GM19035 (cell line): ENCODE measurements at regions not wholly inside any gene's neighbourhood (a gene's known extent, or its start where the extent isn't known, plus 50 kb on each side); places are given as distances from the start of the nearest gene placed in this dataset.

Experiments
- ATAC-seq: cut with Tn5 transposase; IDR thresholded peaks from one replicate; pipeline ENCODE4 v1.9.1; 2021; ENCODE audit not compliant: unreplicated experiment

GRCh38 chr13:91181892-91182291, 165.6 kb upstream of the MIR17HG start:
- no peak for ATAC-seq

- no peak for ATAC-seq
These were observed 163.1 kb upstream of the MIR17HG start for GRCh38 chr13:91184244-91184926.

GRCh38 chr13:91185294-91185863, 162.1 kb upstream of the MIR17HG start:
- ATAC-seq: no peak

- ATAC-seq: no peak
These were observed 160.0 kb upstream of the MIR17HG start for GRCh38 chr13:91187522-91187921.

GRCh38 chr13:91189506-91189905, 158.0 kb upstream of the MIR17HG start:
- ATAC-seq: no peak

GRCh38 chr13:91193358-91193757, 154.1 kb upstream of the MIR17HG start:
- ATAC-seq: no peak

- no peak for ATAC-seq
These were observed 151.7 kb upstream of the MIR17HG start for GRCh38 chr13:91195789-91196188.

GRCh38 chr13:91196958-91197357, 150.5 kb upstream of the MIR17HG start:
- no peak for ATAC-seq

GRCh38 chr13:91199866-91200265, 147.6 kb upstream of the MIR17HG start:
- ATAC-seq: no peak

GRCh38 chr13:91200486-91200885, 147.0 kb upstream of the MIR17HG start:
- ATAC-seq: no peak

GRCh38 chr13:91203430-91203829, 144.1 kb upstream of the MIR17HG start:
- ATAC-seq: no peak

- no peak for ATAC-seq
These were observed 140.2 kb upstream of the MIR17HG start for GRCh38 chr13:91207261-91207660.

GRCh38 chr13:91211510-91211909, 136.0 kb upstream of the MIR17HG start:
- no peak for ATAC-seq

- no peak for ATAC-seq
These were observed 135.3 kb upstream of the MIR17HG start for GRCh38 chr13:91212231-91212630.

- no peak for ATAC-seq
These were observed 133.5 kb upstream of the MIR17HG start for GRCh38 chr13:91214031-91214430.

- ATAC-seq: no peak
These were observed 130.4 kb upstream of the MIR17HG start for GRCh38 chr13:91216928-91217700.

- ATAC-seq: no peak
These were observed 128.3 kb upstream of the MIR17HG start for GRCh38 chr13:91219201-91219600.

GRCh38 chr13:91220872-91221271, 126.6 kb upstream of the MIR17HG start:
- ATAC-seq: no peak

- ATAC-seq: no peak
These were observed 119.4 kb upstream of the MIR17HG start for GRCh38 chr13:91228108-91228507.

GRCh38 chr13:91228940-91229339, 118.5 kb upstream of the MIR17HG start:
- ATAC-seq: no peak

GRCh38 chr13:91232716-91233115, 114.8 kb upstream of the MIR17HG start:
- ATAC-seq: no peak

- no peak for ATAC-seq
These were observed 114.2 kb upstream of the MIR17HG start for GRCh38 chr13:91233291-91233690.
